ENCODE measurements at regions not wholly inside any gene's neighbourhood (a gene's known extent, or its start where the extent isn't known, plus 50 kb on each side); places are given as distances from the start of the nearest gene placed in this dataset.
A peak's percentile ranks its signal among the peaks of the same experiment; 100 is the strongest.

DNA sequence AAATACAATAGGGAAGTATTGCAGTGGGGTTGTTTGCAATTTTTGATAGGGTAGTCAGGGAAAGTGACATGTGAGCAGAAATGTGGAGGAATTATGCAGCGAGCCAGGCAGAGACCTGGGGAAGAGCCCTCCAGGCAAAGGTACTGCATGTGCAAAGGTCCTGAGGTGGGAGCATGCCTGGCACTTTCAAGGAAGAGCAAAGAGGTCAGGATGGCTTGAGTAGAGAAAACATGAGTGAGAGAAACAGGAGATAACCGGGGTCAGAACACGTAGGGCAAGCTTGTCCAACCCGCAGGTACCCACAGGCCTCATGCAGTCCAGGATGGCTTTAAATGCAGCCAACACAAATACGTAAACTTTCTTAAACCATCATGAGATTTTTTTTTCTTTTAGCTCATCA, 71.0 kb downstream of the COQ2 start:
- no peak overlapping the region for H3K4me3 ChIP-seq (ENCODE audit: low read depth, low read length)
- no peak for DNase-seq (ENCODE audit: low read depth, low spot score)
- TF ChIP-seq, protein P1, sequence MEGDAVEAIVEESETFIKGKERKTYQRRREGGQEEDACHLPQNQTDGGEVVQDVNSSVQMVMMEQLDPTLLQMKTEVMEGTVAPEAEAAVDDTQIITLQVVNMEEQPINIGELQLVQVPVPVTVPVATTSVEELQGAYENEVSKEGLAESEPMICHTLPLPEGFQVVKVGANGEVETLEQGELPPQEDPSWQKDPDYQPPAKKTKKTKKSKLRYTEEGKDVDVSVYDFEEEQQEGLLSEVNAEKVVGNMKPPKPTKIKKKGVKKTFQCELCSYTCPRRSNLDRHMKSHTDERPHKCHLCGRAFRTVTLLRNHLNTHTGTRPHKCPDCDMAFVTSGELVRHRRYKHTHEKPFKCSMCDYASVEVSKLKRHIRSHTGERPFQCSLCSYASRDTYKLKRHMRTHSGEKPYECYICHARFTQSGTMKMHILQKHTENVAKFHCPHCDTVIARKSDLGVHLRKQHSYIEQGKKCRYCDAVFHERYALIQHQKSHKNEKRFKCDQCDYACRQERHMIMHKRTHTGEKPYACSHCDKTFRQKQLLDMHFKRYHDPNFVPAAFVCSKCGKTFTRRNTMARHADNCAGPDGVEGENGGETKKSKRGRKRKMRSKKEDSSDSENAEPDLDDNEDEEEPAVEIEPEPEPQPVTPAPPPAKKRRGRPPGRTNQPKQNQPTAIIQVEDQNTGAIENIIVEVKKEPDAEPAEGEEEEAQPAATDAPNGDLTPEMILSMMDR (IDR thresholded peaks at IDR 0.05; ENCODE audit: insufficient read depth, low read length, missing control alignments), result no peak
- ChIA-PET POLR2A (no interaction called here), CTCF (interaction anchor here (1.8 kb wide), 1 partner anchor 39 kb away, joined by 5 read pairs; no protein-coding TSS in a partner anchor)

- no peak for DNase-seq (ENCODE audit: low read depth, low spot score)
- TF ChIP-seq, protein P1 (IDR thresholded peaks at IDR 0.05; ENCODE audit: insufficient read depth, low read length, missing control alignments), result no peak
- POLR2A ChIA-PET, result no interaction called here
- CTCF ChIA-PET, result interaction anchor here (1.4 to 2.4 kb wide), 2 partner anchors 48 to 102 kb away, joined by 4 to 6 read pairs; no protein-coding TSS in a partner anchor
- H3K4me3 ChIP-seq (ENCODE audit: low read depth, low read length), result no peak overlapping the region
These were observed 72.4 kb downstream of the COQ2 start for GRCh38 chr4:83212041-83212851.

- ChIA-PET POLR2A (no interaction called here), CTCF (interaction anchor here (2.4 kb wide), 1 partner anchor 51 kb away, joined by 6 read pairs; no protein-coding TSS in a partner anchor)
- no peak for DNase-seq (ENCODE audit: low read depth, low spot score)
- H3K4me3 ChIP-seq (ENCODE audit: low read depth, low read length), result no peak overlapping the region
- TF ChIP-seq, protein P1 (IDR thresholded peaks at IDR 0.05; ENCODE audit: insufficient read depth, low read length, missing control alignments), result no peak
These were observed 75.2 kb downstream of the COQ2 start for GRCh38 chr4:83209419-83209818.

- DNase-seq (ENCODE audit: low read depth, low spot score), result no peak
- CTCF ChIA-PET, result no interaction called here
- TF ChIP-seq, protein P1 (IDR thresholded peaks at IDR 0.05; ENCODE audit: insufficient read depth, low read length, missing control alignments), result no peak
- POLR2A ChIA-PET, result interaction anchor here (1.1 kb wide), 1 partner anchor 96 kb away, joined by 3 read pairs; no protein-coding TSS in a partner anchor
- no peak overlapping the region for H3K4me3 ChIP-seq (ENCODE audit: low read depth, low read length)
These were observed 75.9 kb downstream of the COQ2 start for GRCh38 chr4:83208371-83209365.

- POLR2A ChIA-PET, result interaction anchor here (1.1 kb wide), 1 partner anchor 95 kb away, joined by 3 read pairs; no protein-coding TSS in a partner anchor
- TF ChIP-seq, protein P1 (IDR thresholded peaks at IDR 0.05; ENCODE audit: insufficient read depth, low read length, missing control alignments), result no peak
- no peak overlapping the region for H3K4me3 ChIP-seq (ENCODE audit: low read depth, low read length)
- DNase-seq (ENCODE audit: low read depth, low spot score), result peak; percentile 34
- CTCF ChIA-PET, result no interaction called here
These were observed 77.0 kb downstream of the COQ2 start for GRCh38 chr4:83207497-83208101.

Measured in AG04449 (cell line).